Right cardiac atrium (tissue), 5 donors: ENCODE measurements at regions not wholly inside any gene's neighbourhood (a gene's known extent, or its start where the extent isn't known, plus 50 kb on each side); places are given as distances from the start of the nearest gene placed in this dataset.
A peak's percentile ranks its signal among the peaks of the same experiment; 100 is the strongest.

Experiments used
- ATAC-seq, 2 donors: fragments of 200-7000 bp; cut with Tn5 transposase; one replicate each; pipeline versions ENCODE4 v1.8.0 to v1.9.1; 2020; ENCODE audit warnings: moderate library complexity in 2 of 2, mild to moderate bottlenecking in 1 of 2
- DNase-seq, 3 donors: peaks; one replicate each; pipeline ENCODE4 v3.0.0-alpha.2; 2020
- H3K27ac ChIP-seq: one replicate; pipeline ENCODE4 v1.5.1; 2013; ENCODE audit warnings: mild to moderate bottlenecking, low read length, control low read depth, moderate library complexity
- H3K27me3 ChIP-seq: one replicate; pipeline ENCODE4 v1.6.1; 2013; ENCODE audit not compliant: control insufficient read depth, insufficient read depth
- H3K4me1 ChIP-seq: one replicate; pipeline ENCODE4 v1.6.1; 2013; ENCODE audit warnings: low read length; ENCODE audit not compliant: control insufficient read depth, insufficient read depth
- H3K4me3 ChIP-seq: one replicate; pipeline ENCODE4 v1.5.1; 2013; ENCODE audit warnings: low read length, control low read depth
- H3K9me3 ChIP-seq: one replicate; pipeline ENCODE4 v1.6.1; 2013; ENCODE audit warnings: low read length; ENCODE audit not compliant: control insufficient read depth
- WGBS: extraction: QIAGEN DNeasy Blood & Tissue Kit; methylation state at CpG from one replicate; pipeline ENCODE4 v1.1.7; 2013; 5-methylcytosine and 5-hydroxymethylcytosine counted together
- intact Hi-C, 4 donors: fragments of 100-400 bp; cut with DNase I; formaldehyde crosslinking; loops; one replicate each; pipeline versions ENCODE4 v1.11.0 to v1.14.0; 2022 to 2023
- donor health status: healthy with polysubstance abuse.
- donor health status: DM: no; HTN: yes; CAD: no.
- donor health status: DM: no; HTN: no; CAD: no.
- donor health status: DM: no; HTN: yes; CAD: no; lungs with severe emphysema.
- donor health status: DM: yes; HTN: yes; CAD: no.

DNA sequence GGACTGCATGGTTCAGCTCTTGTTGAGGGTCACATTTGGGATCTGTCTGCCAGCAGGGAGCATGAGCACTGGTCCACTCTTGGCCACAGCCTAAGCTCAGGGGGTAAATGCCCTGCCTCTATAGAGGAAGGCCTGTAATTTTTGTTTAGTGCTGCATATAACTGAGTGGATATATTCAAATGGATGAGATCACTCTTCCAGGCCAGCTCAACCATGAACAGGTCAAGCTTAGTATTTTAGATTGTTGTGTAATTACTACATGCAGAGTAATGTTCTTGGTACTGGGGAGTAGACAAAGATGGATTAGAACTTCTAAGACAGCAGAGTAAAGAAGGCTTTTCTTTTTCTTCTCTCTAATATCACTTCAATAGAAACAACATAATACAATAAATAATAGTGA is 376.9 kb downstream of the GPATCH2 start:
- ATAC-seq: no peak
- no peaks in the 10 kb centered on the region for H3K9me3 ChIP-seq
- H3K4me1 ChIP-seq: no peaks in the 10 kb centered on the region
- DNase-seq: no peak
- H3K27ac ChIP-seq: no peak overlapping the region
- no peak overlapping the region for H3K4me3 ChIP-seq
- intact Hi-C loops: no loop called here
- H3K27me3 ChIP-seq: no peaks in the 10 kb centered on the region

DNA sequence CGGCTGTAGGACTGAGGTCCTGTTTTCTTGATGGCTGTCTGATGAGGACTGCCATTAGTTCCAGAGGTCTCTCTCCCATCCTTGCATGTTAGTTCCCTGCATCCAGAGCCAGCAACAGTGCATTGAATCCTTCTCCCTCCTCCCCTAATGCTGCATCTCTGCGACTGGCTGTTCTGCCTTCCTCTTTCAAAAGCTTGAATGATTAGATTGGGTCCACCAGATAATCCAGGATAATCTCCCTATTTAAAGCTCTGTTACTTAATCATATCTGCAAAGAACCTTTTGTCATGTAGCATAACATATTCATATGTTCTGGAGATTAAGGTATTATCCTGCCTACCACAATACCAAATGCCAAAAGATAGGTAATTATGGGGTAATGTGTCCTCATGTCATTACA is 377.5 kb downstream of the GPATCH2 start:
- intact Hi-C loops: no loop called here
- H3K4me1 ChIP-seq: no peaks in the 10 kb centered on the region
- no peaks in the 10 kb centered on the region for H3K27me3 ChIP-seq
- no peak overlapping the region for H3K27ac ChIP-seq
- H3K9me3 ChIP-seq: no peaks in the 10 kb centered on the region
- H3K4me3 ChIP-seq: no peak overlapping the region
- 94% methylated on average over 2 of the region's 2 CpGs for WGBS
- no peak for ATAC-seq
- no peak for DNase-seq

DNA sequence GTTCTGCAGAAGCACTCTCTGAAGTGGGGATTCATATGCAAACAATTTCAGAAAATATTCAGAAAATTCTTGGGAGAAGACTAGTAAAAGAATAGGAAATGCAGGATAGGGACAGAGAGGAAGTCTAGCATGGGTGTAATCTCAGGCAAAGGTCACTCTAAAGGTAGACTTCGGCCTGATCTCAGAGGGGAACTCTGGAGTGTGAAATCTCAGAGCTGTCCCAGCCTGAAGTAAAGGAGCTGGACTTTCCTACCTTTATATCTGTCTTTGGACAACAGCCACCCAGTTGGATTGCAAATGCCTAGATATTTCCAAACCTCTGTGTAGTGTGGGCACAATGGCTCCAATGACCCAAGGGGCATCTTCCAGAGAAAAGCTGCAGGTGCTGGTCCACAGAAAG is 379.8 kb downstream of the GPATCH2 start:
- DNase-seq (no peak), ATAC-seq (no peak)
- H3K4me1 ChIP-seq: no peaks in the 10 kb centered on the region
- 75% methylated on average over 1 of the region's 1 CpG for WGBS
- H3K27ac ChIP-seq: no peak overlapping the region
- H3K27me3 ChIP-seq: no peaks in the 10 kb centered on the region
- no peaks in the 10 kb centered on the region for H3K9me3 ChIP-seq
- intact Hi-C loops: no loop called here
- H3K4me3 ChIP-seq: no peak overlapping the region

DNA sequence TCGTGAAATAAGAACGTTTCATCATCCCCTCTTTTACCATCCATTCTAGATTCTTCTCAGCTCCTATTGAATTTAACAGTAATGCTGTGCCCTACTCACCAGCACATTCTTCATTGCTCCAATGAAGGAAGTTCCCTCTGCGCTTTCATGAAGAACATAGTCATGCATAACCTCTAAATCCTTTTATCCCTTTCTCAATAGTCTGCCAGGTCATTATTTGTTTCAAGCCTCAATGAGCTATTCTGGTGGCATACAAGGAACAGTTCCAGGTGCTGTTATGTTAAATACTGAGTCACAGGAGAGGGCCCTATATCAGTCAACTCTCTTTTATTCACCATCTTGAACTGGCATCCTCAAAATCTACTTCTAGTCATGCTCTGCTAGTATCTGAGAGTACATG is 381.0 kb downstream of the GPATCH2 start:
- no peaks in the 10 kb centered on the region for H3K27me3 ChIP-seq
- 72% methylated on average over 3 of the region's 3 CpGs for WGBS
- intact Hi-C loops: no loop called here
- ATAC-seq: no peak
- DNase-seq: no peak
- H3K27ac ChIP-seq: no peak overlapping the region
- no peaks in the 10 kb centered on the region for H3K4me1 ChIP-seq
- H3K9me3 ChIP-seq: no peaks in the 10 kb centered on the region
- no peak overlapping the region for H3K4me3 ChIP-seq

DNA sequence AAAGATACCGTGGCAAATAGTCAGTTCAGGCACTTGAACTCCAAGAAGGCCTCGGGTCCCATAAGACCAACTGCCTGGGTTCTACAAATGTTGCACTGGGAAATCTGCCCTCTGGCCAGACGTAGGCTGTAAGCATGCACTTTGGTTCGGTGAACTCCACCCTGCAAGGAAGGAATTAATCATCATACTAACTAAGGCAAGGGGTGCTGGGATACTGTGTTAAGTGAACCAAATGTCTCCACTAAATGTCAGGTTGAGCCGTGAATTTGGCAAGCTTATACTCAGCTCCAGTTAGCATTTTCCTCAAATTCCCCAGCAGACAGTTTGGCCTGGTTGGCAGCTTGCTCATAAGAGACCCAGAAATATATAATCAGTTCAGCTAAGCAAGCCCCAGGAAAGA is 385.9 kb downstream of the GPATCH2 start:
- no peak overlapping the region for H3K27ac ChIP-seq
- intact Hi-C loops: no loop called here
- no peaks in the 10 kb centered on the region for H3K9me3 ChIP-seq
- H3K4me3 ChIP-seq: no peak overlapping the region
- ATAC-seq (peak; percentile 52 to 76), DNase-seq (peak in 2 of 3 donors; percentile 32 to 36)
- H3K27me3 ChIP-seq: no peaks in the 10 kb centered on the region
- no peaks in the 10 kb centered on the region for H3K4me1 ChIP-seq
- WGBS: 51% methylated on average over 5 of the region's 5 CpGs

DNA sequence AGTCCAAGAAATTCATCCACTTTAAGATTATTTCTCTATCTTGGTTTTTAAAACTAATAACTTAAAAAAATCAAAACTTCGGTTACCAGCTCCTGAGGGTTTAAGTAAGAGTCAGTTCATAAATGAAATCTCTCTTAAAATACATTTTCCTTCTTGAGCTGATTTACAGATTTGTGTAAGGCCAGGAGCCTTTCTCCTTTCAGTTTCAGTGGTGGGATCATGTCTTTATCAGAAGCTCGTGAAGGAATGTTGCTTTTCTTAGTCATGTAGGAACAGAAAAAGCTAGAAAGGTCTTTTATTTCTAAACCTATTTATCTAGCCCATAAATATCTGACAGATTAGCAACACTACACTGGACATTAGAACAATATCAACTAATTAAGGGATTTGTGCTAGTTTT is 390.2 kb downstream of the GPATCH2 start:
- no peaks in the 10 kb centered on the region for H3K4me1 ChIP-seq
- no peak for DNase-seq
- H3K4me3 ChIP-seq: no peak overlapping the region
- no peaks in the 10 kb centered on the region for H3K9me3 ChIP-seq
- no peak for ATAC-seq
- no peaks in the 10 kb centered on the region for H3K27me3 ChIP-seq
- 48% methylated on average over 2 of the region's 2 CpGs for WGBS
- intact Hi-C loops: no loop called here
- no peak overlapping the region for H3K27ac ChIP-seq

DNA sequence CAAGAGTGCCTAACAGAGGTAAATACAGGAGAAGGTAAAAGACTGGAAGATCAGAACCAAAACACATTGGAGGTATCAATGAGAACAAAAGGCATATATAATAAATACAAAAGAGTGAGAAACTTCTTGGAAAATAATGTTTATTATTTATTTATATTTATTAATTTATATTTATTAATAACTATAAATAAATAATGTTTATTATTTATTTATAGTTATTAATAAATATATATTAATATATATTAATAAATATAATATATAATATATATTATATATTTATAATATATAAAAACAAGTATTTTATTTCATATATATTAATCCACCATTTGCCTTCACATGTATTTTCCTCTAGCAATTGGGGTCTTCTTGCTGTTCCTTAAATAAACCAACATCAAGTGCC is 391.9 kb downstream of the GPATCH2 start:
- Histone ChIP-seq H3K4me3 (no peak overlapping the region), H3K27ac (no peak overlapping the region), H3K9me3 (no peaks in the 10 kb centered on the region), H3K4me1 (no peaks in the 10 kb centered on the region), H3K27me3 (no peaks in the 10 kb centered on the region)
- intact Hi-C loops: no loop called here
- no peak for DNase-seq
- ATAC-seq: no peak

DNA sequence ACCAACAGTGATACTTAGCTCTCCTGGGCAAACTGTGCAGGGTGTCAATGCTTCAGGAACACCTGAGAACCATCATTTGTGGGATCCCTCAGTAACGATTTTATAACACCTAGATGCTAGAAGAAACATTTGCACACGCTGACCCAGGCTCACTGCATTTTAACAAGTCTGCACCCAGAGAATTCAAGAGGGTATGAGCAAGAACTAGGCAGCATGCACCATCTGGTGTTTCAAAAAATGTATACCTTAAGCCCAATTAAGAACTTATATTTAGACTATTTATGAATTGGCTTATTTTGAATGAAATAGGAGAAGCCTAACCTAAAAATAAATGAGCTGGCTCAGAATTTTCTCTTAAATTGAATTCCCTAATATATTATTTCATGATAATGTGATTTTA is 400.5 kb downstream of the GPATCH2 start:
- Histone ChIP-seq H3K4me1 (no peaks in the 10 kb centered on the region), H3K27ac (no peak overlapping the region), H3K9me3 (no peaks in the 10 kb centered on the region), H3K4me3 (no peak overlapping the region), H3K27me3 (no peaks in the 10 kb centered on the region)
- ATAC-seq: no peak
- WGBS: 41% methylated on average over 2 of the region's 2 CpGs
- intact Hi-C loops: no loop called here
- DNase-seq: no peak

DNA sequence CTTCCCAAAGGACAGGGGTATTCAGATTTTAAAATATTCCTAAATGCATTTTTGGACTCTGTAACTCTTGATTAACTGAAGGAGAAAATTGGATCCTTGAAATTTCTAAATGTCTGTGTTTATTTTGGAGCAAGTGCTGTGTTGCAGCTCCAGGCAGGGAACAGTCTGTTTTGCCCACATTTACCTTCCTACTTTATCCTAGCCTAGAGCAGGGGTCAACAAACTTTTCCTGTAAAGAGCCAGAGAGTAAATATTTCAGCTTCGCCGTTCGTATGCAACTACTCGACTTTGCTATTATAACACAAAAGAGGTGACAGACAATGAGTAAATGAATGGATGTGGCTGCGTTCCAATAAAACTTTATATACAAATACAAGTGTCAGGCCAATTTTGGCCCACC is 402.2 kb downstream of the GPATCH2 start:
- 55% methylated on average over 5 of the region's 5 CpGs for WGBS
- no peaks in the 10 kb centered on the region for H3K4me1 ChIP-seq
- DNase-seq (no peak), ATAC-seq (no peak)
- no peaks in the 10 kb centered on the region for H3K9me3 ChIP-seq
- no peak overlapping the region for H3K27ac ChIP-seq
- H3K4me3 ChIP-seq: no peak overlapping the region
- H3K27me3 ChIP-seq: no peaks in the 10 kb centered on the region
- intact Hi-C loops: no loop called here

DNA sequence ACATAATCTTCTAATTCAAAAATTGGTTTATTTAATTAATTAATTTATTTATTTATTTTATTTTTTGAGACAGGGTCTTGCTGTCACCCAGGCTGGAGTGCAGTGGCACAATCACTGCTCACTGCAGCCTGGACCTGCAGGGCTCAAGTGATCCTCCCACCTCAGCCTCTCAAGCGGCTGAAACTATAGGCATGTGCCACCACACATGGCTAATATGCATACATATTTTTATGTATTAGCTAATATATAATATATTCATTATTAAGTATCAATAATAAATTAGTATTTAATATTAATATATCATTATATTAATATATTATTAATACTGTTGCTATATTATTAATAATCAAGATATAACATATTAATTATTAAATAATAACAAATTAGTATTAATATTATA is 406.7 kb downstream of the GPATCH2 start:
- H3K4me3 ChIP-seq: no peak overlapping the region
- intact Hi-C loops: no loop called here
- H3K27me3 ChIP-seq: no peaks in the 10 kb centered on the region
- no peaks in the 10 kb centered on the region for H3K9me3 ChIP-seq
- DNase-seq: no peak
- ATAC-seq: no peak
- H3K4me1 ChIP-seq: no peaks in the 10 kb centered on the region
- H3K27ac ChIP-seq: no peak overlapping the region
- WGBS: 92% methylated on average over 1 of the region's 1 CpG

DNA sequence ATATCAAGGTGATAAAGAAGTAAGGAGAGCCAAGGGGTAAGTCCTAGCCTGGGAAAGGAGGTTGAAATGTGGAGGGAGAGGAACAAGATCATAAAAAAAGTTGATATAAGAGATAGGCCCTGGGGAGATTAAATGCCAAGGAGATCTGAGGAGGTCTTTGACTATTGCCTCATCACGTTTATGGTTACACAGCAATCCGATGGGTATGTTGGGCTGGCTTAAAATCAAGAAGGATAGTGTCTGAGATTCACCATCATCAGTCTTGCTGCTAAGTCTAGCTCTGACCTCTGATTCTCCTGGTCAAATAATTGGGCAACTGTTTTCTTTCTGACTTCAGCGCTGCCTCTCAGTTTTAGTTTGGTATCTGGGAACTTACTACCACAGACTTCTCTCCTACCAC is 416.3 kb downstream of the GPATCH2 start:
- intact Hi-C loops: no loop called here
- no peaks in the 10 kb centered on the region for H3K4me1 ChIP-seq
- ATAC-seq: no peak
- no peaks in the 10 kb centered on the region for H3K27me3 ChIP-seq
- no peak overlapping the region for H3K27ac ChIP-seq
- WGBS: 75% methylated on average over 3 of the region's 3 CpGs
- no peak overlapping the region for H3K4me3 ChIP-seq
- no peaks in the 10 kb centered on the region for H3K9me3 ChIP-seq
- DNase-seq: no peak

DNA sequence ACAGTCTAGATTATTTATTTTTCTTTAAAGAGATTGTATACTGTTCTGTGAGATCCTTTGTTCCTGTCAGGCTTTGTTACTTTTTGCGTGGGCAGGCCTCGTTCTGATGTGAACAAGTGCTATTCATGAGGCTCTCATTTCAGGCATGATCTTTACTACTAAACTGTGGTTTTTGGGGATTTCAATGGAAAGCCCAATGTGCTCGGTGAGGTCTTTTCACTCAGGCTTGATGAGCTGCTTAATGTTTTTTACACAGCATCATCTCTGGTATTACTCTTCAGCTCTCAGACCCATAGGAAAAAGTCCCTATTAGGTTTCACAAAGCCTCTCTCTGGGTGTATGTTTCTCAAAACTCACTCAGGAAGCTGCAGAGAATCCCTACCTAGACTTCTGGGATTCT is 419.4 kb downstream of the GPATCH2 start:
- no peaks in the 10 kb centered on the region for H3K4me1 ChIP-seq
- ATAC-seq (no peak), DNase-seq (no peak)
- no peaks in the 10 kb centered on the region for H3K27me3 ChIP-seq
- no peak overlapping the region for H3K4me3 ChIP-seq
- intact Hi-C loops: no loop called here
- no peaks in the 10 kb centered on the region for H3K9me3 ChIP-seq
- no peak overlapping the region for H3K27ac ChIP-seq
- 81% methylated on average over 3 of the region's 3 CpGs for WGBS
